Endothelial cell (in vitro differentiated cells): ENCODE measurements at regions not wholly inside any gene's neighbourhood (a gene's known extent, or its start where the extent isn't known, plus 50 kb on each side); places are given as distances from the start of the nearest gene placed in this dataset.

Experiments
- DNase-seq: peaks from one replicate; pipeline ENCODE4 v3.0.0; 2021; ENCODE audit warnings: low spot score
- H3K27ac Mint-ChIP-seq: one replicate; pipeline ENCODE4 v1.8.0; 2021; ENCODE audit warnings: mixed read lengths, inconsistent platforms; ENCODE audit not compliant: unreplicated experiment
- H3K27me3 Mint-ChIP-seq: one replicate; pipeline ENCODE4 v1.8.0; 2021; ENCODE audit warnings: mild to moderate bottlenecking, moderate library complexity, mixed read lengths, inconsistent platforms; ENCODE audit not compliant: unreplicated experiment
- H3K36me3 Mint-ChIP-seq: one replicate; pipeline ENCODE4 v1.8.0; 2021; ENCODE audit warnings: mild to moderate bottlenecking, low read depth, mixed read lengths, inconsistent platforms; ENCODE audit not compliant: unreplicated experiment
- H3K4me1 Mint-ChIP-seq: one replicate; pipeline ENCODE4 v1.8.0; 2021; ENCODE audit warnings: mild to moderate bottlenecking, mixed read lengths, inconsistent platforms; ENCODE audit not compliant: unreplicated experiment
- H3K4me3 Mint-ChIP-seq: one replicate; pipeline ENCODE4 v1.8.0; 2021; ENCODE audit warnings: mild to moderate bottlenecking, mixed read lengths, inconsistent platforms; ENCODE audit not compliant: unreplicated experiment
- H3K9me3 Mint-ChIP-seq: one replicate; pipeline ENCODE4 v1.8.0; 2021; ENCODE audit warnings: mixed read lengths, inconsistent platforms; ENCODE audit not compliant: unreplicated experiment
- TF ChIP-seq, protein P1 (sequence below): fragments of 200-600 bp; sonication (generic); IDR thresholded peaks from one replicate; pipeline ENCODE4 v1.5.0; 2021; ENCODE audit warnings: antibody characterized with exemption; ENCODE audit not compliant: unreplicated experiment

DNA sequence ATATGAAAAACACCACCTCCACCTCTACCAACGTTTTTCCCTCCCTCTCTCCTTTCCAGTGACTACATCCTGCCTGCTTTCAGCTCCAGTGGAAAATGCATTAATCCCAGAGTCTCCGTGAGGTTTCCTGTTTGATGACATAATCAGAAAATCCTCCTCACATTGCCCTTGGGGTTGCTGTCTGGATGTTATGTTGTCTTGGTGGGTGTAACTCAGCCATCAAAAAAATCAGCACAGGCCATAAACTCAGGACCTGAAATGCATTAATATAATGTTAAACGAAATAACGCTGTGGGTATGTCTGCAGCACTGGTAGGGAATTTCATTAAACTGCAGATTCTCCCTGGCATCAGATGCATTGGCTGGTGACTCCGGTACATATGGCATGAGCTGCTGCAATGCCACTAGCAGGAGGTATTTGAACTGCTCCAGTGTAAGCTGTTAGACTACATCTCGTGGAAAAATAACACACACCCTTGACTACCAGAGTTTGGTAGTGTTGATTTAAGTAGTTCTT is 297.8 kb downstream of the PRL start:
- DNase-seq, result no peak
- Mint-ChIP-seq H3K9me3 (no peaks in the 10 kb centered on the region), H3K4me1 (peaks cover 28% of the 10 kb centered on the region), H3K4me3 (no peak overlapping the region), H3K27ac (no peak overlapping the region), H3K36me3 (no peaks in the 10 kb centered on the region), H3K27me3 (no peaks in the 10 kb centered on the region)
- TF ChIP-seq, protein P1, sequence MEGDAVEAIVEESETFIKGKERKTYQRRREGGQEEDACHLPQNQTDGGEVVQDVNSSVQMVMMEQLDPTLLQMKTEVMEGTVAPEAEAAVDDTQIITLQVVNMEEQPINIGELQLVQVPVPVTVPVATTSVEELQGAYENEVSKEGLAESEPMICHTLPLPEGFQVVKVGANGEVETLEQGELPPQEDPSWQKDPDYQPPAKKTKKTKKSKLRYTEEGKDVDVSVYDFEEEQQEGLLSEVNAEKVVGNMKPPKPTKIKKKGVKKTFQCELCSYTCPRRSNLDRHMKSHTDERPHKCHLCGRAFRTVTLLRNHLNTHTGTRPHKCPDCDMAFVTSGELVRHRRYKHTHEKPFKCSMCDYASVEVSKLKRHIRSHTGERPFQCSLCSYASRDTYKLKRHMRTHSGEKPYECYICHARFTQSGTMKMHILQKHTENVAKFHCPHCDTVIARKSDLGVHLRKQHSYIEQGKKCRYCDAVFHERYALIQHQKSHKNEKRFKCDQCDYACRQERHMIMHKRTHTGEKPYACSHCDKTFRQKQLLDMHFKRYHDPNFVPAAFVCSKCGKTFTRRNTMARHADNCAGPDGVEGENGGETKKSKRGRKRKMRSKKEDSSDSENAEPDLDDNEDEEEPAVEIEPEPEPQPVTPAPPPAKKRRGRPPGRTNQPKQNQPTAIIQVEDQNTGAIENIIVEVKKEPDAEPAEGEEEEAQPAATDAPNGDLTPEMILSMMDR, result no peak

DNA sequence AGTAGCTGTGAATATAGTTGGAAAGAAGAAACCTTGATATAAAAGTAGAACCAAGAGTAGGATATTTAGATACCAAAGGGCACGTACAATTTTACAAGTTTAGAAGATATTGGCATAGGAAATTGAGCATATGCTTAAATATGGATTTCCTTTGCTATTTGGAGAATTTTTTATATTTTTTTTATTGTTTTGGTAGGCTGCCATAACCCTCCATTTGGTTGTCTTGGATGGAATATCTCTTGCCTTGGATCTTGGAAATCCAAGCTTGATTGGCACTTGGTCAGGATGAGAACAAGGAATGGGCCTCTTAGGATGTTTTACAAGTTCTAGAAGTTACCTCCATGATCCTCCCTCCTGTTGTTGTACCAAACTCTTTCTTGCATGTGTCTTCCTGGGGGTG is 297.1 kb downstream of the PRL start:
- Mint-ChIP-seq H3K4me1 (peaks cover 28% of the 10 kb centered on the region), H3K36me3 (no peaks in the 10 kb centered on the region), H3K4me3 (no peak overlapping the region), H3K27me3 (no peaks in the 10 kb centered on the region), H3K27ac (no peak overlapping the region), H3K9me3 (no peaks in the 10 kb centered on the region)
- no peak for DNase-seq
- TF ChIP-seq, protein P1, result no peak

DNA sequence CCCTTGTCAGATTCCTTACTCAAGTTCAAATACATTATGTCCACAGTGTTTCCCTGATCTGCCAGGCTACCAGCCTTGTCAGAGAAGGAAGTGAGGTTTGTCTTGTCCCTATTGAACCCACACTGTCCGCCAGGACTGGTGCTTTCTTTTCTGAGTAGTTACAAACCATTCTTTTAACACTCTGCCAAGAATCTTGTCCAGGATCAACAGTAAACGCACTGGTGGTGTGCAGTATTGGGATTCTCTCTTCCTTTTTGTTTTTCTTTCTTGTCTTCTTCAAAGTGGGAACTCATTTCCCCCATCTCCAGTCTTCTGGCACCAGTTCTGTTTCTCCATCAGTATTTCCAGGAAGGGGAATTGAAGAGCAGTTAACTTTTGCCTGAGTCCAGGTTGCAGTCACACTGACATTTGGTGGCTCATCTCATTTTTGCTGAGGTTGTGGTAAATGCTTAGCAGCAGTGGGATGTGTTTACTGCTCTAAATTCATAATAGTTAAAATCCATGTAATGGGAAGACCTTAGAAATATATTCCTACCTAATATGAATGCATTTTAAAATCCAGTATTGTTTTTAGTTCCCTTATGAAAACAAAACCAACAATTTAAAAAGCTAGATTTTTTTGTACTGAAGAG is 295.3 kb downstream of the PRL start:
- Mint-ChIP-seq H3K27ac (no peak overlapping the region), H3K4me3 (no peak overlapping the region), H3K36me3 (peaks cover 4% of the 10 kb centered on the region), H3K9me3 (no peaks in the 10 kb centered on the region), H3K4me1 (peaks cover 25% of the 10 kb centered on the region), H3K27me3 (no peaks in the 10 kb centered on the region)
- DNase-seq, result no peak
- TF ChIP-seq, protein P1, result no peak

DNA sequence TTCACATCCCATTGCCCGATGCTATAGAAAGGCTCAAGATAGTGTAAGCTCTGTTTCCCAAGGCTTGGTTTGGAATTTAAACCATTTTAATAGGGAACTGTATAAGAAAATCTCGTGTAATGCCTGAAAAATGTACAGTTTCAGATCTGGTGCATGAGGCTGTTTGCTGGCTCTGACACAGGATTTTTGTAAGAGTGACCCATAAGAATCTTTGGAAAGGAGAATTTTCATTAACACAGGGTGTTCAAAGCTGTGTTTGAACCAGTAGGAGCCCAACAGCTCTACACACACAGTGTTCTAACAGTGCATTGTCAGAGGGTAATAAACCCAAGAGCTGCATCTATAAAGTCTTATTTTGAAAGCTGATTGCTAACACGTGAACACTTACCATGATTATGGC is 293.5 kb downstream of the PRL start:
- Mint-ChIP-seq H3K4me1 (peaks cover 10% of the 10 kb centered on the region), H3K9me3 (no peaks in the 10 kb centered on the region), H3K4me3 (no peak overlapping the region), H3K27ac (no peak overlapping the region), H3K36me3 (peaks cover 4% of the 10 kb centered on the region), H3K27me3 (peaks cover 2% of the 10 kb centered on the region)
- TF ChIP-seq, protein P1, result no peak
- DNase-seq, result no peak

DNA sequence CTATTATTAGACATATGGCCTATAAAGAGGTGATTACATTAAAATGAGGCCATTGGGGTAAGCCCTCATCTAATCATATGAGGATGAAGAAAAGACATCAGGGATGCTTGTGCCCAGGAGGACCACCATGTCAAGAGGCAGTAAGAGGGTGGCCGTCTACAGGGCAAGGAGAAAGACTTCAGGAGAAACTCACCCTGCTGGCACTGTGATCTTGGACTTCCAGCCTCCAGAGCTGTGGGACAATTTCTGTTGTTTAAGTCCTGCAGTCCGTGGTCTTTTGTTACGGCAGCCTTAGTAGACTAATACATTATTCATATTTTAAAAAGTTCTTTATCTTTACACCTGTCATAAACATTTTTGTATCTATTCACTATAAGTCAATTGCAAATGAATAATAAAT is 290.0 kb downstream of the PRL start:
- H3K4me1 Mint-ChIP-seq, result peaks cover 10% of the 10 kb centered on the region
- H3K36me3 Mint-ChIP-seq, result peaks cover 4% of the 10 kb centered on the region
- H3K27ac Mint-ChIP-seq, result no peak overlapping the region
- TF ChIP-seq, protein P1, result no peak
- no peaks in the 10 kb centered on the region for H3K9me3 Mint-ChIP-seq
- no peak overlapping the region for H3K4me3 Mint-ChIP-seq
- DNase-seq, result no peak
- peaks cover 3% of the 10 kb centered on the region for H3K27me3 Mint-ChIP-seq
